Peyer's patch (tissue), 4 donors: ENCODE measurements at regions not wholly inside any gene's neighbourhood (a gene's known extent, or its start where the extent isn't known, plus 50 kb on each side); places are given as distances from the start of the nearest gene placed in this dataset.

ENCODE experiments used
- CTCF ChIP-seq, 6 experiments: fragments of 450-650 bp in 4 of 6; fragments of 200-600 bp in 2 of 6; sonication (generic) in 1 of 6; IDR thresholded peaks; one replicate each; pipeline ENCODE4 v1.5.1; 2017 to 2019; ENCODE audit warnings: antibody characterized with exemption in 6 of 6, mild to moderate bottlenecking in 3 of 6, moderate library complexity in 1 of 6
- POLR2A ChIP-seq, 2 donors: fragments of 450-650 bp; IDR thresholded peaks; one replicate each; pipeline ENCODE4 v1.5.1; 2017; ENCODE audit warnings: antibody characterized with exemption in 2 of 2, mild to moderate bottlenecking in 2 of 2, moderate library complexity in 2 of 2

- no peak for TF ChIP-seq POLR2A (IDR thresholded peaks at IDR 0.05)
- TF ChIP-seq CTCF (IDR thresholded peaks at IDR 0.05), result no peak
Measured at GRCh38 chr10:3539696-3540383, 245.2 kb downstream of the KLF6 start.
